ENCODE measurements at regions not wholly inside any gene's neighbourhood (a gene's known extent, or its start where the extent isn't known, plus 50 kb on each side); places are given as distances from the start of the nearest gene placed in this dataset.

GRCh38 chr3:80472961-80473360, 705.2 kb upstream of the ROBO1 start:
- Mint-ChIP-seq H3K27me3 (no peaks in the 10 kb centered on the region), H3K4me3 (no peak overlapping the region), H3K36me3 (ENCODE audit: insufficient read depth) (no peaks in the 10 kb centered on the region), H3K27ac (ENCODE audit: low read depth) (no peak overlapping the region), H3K9me3 (peaks cover 9% of the 10 kb centered on the region), H3K4me1 (no peaks in the 10 kb centered on the region)
- ATAC-seq (replicated peaks; ENCODE audit: extremely low read depth, poor library complexity, severe bottlenecking) (no peak), DNase-seq (ENCODE audit: low spot score in 2 of 2) (no peak)

- no peaks in the 10 kb centered on the region for H3K4me1 Mint-ChIP-seq
- peaks cover 11% of the 10 kb centered on the region for H3K9me3 Mint-ChIP-seq
- no peaks in the 10 kb centered on the region for H3K27me3 Mint-ChIP-seq
- ATAC-seq (replicated peaks; ENCODE audit: extremely low read depth, poor library complexity, severe bottlenecking), result no peak
- DNase-seq (ENCODE audit: low spot score in 2 of 2), result no peak
- H3K27ac Mint-ChIP-seq (ENCODE audit: low read depth), result no peak overlapping the region
- H3K36me3 Mint-ChIP-seq (ENCODE audit: insufficient read depth), result no peaks in the 10 kb centered on the region
- no peak overlapping the region for H3K4me3 Mint-ChIP-seq
Observed at GRCh38 chr3:80472459-80472858, 704.7 kb upstream of the ROBO1 start.

GRCh38 chr3:80470433-80470832, 702.6 kb upstream of the ROBO1 start:
- H3K4me1 Mint-ChIP-seq, result no peaks in the 10 kb centered on the region
- H3K36me3 Mint-ChIP-seq (ENCODE audit: insufficient read depth), result no peaks in the 10 kb centered on the region
- H3K27me3 Mint-ChIP-seq, result no peaks in the 10 kb centered on the region
- ATAC-seq (replicated peaks; ENCODE audit: extremely low read depth, poor library complexity, severe bottlenecking) (no peak), DNase-seq (ENCODE audit: low spot score in 2 of 2) (no peak)
- H3K9me3 Mint-ChIP-seq, result peaks cover 24% of the 10 kb centered on the region
- no peak overlapping the region for H3K4me3 Mint-ChIP-seq
- H3K27ac Mint-ChIP-seq (ENCODE audit: low read depth), result no peak overlapping the region

GRCh38 chr3:80465746-80466145, 697.9 kb upstream of the ROBO1 start:
- Mint-ChIP-seq H3K36me3 (ENCODE audit: insufficient read depth) (no peaks in the 10 kb centered on the region), H3K4me3 (no peak overlapping the region), H3K9me3 (peaks cover 26% of the 10 kb centered on the region), H3K4me1 (no peaks in the 10 kb centered on the region), H3K27me3 (no peaks in the 10 kb centered on the region), H3K27ac (ENCODE audit: low read depth) (no peak overlapping the region)
- ATAC-seq (replicated peaks; ENCODE audit: extremely low read depth, poor library complexity, severe bottlenecking) (no peak), DNase-seq (ENCODE audit: low spot score in 2 of 2) (no peak)

- H3K9me3 Mint-ChIP-seq, result no peaks in the 10 kb centered on the region
- H3K27ac Mint-ChIP-seq (ENCODE audit: low read depth), result no peak overlapping the region
- H3K4me1 Mint-ChIP-seq, result no peaks in the 10 kb centered on the region
- ATAC-seq (replicated peaks; ENCODE audit: extremely low read depth, poor library complexity, severe bottlenecking), result no peak
- H3K4me3 Mint-ChIP-seq, result no peak overlapping the region
- no peaks in the 10 kb centered on the region for H3K36me3 Mint-ChIP-seq (ENCODE audit: insufficient read depth)
- no peak for DNase-seq (ENCODE audit: low spot score in 2 of 2)
- H3K27me3 Mint-ChIP-seq, result no peaks in the 10 kb centered on the region
Observed at GRCh38 chr3:80451393-80451792, 683.6 kb upstream of the ROBO1 start.

- ATAC-seq (replicated peaks; ENCODE audit: extremely low read depth, poor library complexity, severe bottlenecking) (no peak), DNase-seq (ENCODE audit: low spot score in 2 of 2) (no peak)
- no peak overlapping the region for H3K4me3 Mint-ChIP-seq
- no peaks in the 10 kb centered on the region for H3K9me3 Mint-ChIP-seq
- H3K27ac Mint-ChIP-seq (ENCODE audit: low read depth), result no peak overlapping the region
- H3K27me3 Mint-ChIP-seq, result no peaks in the 10 kb centered on the region
- no peaks in the 10 kb centered on the region for H3K36me3 Mint-ChIP-seq (ENCODE audit: insufficient read depth)
- H3K4me1 Mint-ChIP-seq, result no peaks in the 10 kb centered on the region
Observed at GRCh38 chr3:80445641-80446040, 677.8 kb upstream of the ROBO1 start.

- Mint-ChIP-seq H3K4me3 (no peak overlapping the region), H3K4me1 (no peaks in the 10 kb centered on the region), H3K27me3 (no peaks in the 10 kb centered on the region), H3K27ac (ENCODE audit: low read depth) (no peak overlapping the region), H3K36me3 (ENCODE audit: insufficient read depth) (no peaks in the 10 kb centered on the region), H3K9me3 (no peaks in the 10 kb centered on the region)
- no peak for ATAC-seq (replicated peaks; ENCODE audit: extremely low read depth, poor library complexity, severe bottlenecking)
- DNase-seq (ENCODE audit: low spot score in 2 of 2), result no peak
Observed at GRCh38 chr3:80445053-80445452, 677.3 kb upstream of the ROBO1 start.

GRCh38 chr3:80439490-80439889, 671.7 kb upstream of the ROBO1 start:
- Mint-ChIP-seq H3K4me3 (no peak overlapping the region), H3K27me3 (no peaks in the 10 kb centered on the region), H3K27ac (ENCODE audit: low read depth) (no peak overlapping the region), H3K9me3 (no peaks in the 10 kb centered on the region), H3K4me1 (no peaks in the 10 kb centered on the region), H3K36me3 (ENCODE audit: insufficient read depth) (no peaks in the 10 kb centered on the region)
- no peak for ATAC-seq (replicated peaks; ENCODE audit: extremely low read depth, poor library complexity, severe bottlenecking)
- no peak for DNase-seq (ENCODE audit: low spot score in 2 of 2)

- Mint-ChIP-seq H3K27me3 (no peaks in the 10 kb centered on the region), H3K27ac (ENCODE audit: low read depth) (no peak overlapping the region), H3K4me1 (no peaks in the 10 kb centered on the region), H3K36me3 (ENCODE audit: insufficient read depth) (no peaks in the 10 kb centered on the region), H3K9me3 (peaks cover 13% of the 10 kb centered on the region), H3K4me3 (no peak overlapping the region)
- no peak for ATAC-seq (replicated peaks; ENCODE audit: extremely low read depth, poor library complexity, severe bottlenecking)
- DNase-seq (ENCODE audit: low spot score in 2 of 2), result no peak
Observed at GRCh38 chr3:80434366-80434765, 666.6 kb upstream of the ROBO1 start.

- ATAC-seq (replicated peaks; ENCODE audit: extremely low read depth, poor library complexity, severe bottlenecking) (no peak), DNase-seq (ENCODE audit: low spot score in 2 of 2) (no peak)
- Mint-ChIP-seq H3K9me3 (peaks cover 40% of the 10 kb centered on the region), H3K36me3 (ENCODE audit: insufficient read depth) (no peaks in the 10 kb centered on the region), H3K27ac (ENCODE audit: low read depth) (no peak overlapping the region), H3K4me1 (no peaks in the 10 kb centered on the region), H3K27me3 (no peaks in the 10 kb centered on the region), H3K4me3 (no peak overlapping the region)
Observed at GRCh38 chr3:80424951-80425350, 657.2 kb upstream of the ROBO1 start.

GRCh38 chr3:80408030-80408721, 640.4 kb upstream of the ROBO1 start:
- H3K27me3 Mint-ChIP-seq, result no peaks in the 10 kb centered on the region
- H3K4me1 Mint-ChIP-seq, result no peaks in the 10 kb centered on the region
- H3K36me3 Mint-ChIP-seq (ENCODE audit: insufficient read depth), result no peaks in the 10 kb centered on the region
- no peak overlapping the region for H3K27ac Mint-ChIP-seq (ENCODE audit: low read depth)
- peaks cover 18% of the 10 kb centered on the region for H3K9me3 Mint-ChIP-seq
- no peak overlapping the region for H3K4me3 Mint-ChIP-seq
- no peak for ATAC-seq (replicated peaks; ENCODE audit: extremely low read depth, poor library complexity, severe bottlenecking)
- DNase-seq (ENCODE audit: low spot score in 2 of 2), result no peak

GRCh38 chr3:80405618-80406017, 637.8 kb upstream of the ROBO1 start:
- ATAC-seq (replicated peaks; ENCODE audit: extremely low read depth, poor library complexity, severe bottlenecking) (no peak), DNase-seq (ENCODE audit: low spot score in 2 of 2) (no peak)
- H3K27me3 Mint-ChIP-seq, result no peaks in the 10 kb centered on the region
- no peaks in the 10 kb centered on the region for H3K36me3 Mint-ChIP-seq (ENCODE audit: insufficient read depth)
- H3K27ac Mint-ChIP-seq (ENCODE audit: low read depth), result no peak overlapping the region
- no peaks in the 10 kb centered on the region for H3K4me1 Mint-ChIP-seq
- peaks cover 11% of the 10 kb centered on the region for H3K9me3 Mint-ChIP-seq
- H3K4me3 Mint-ChIP-seq, result no peak overlapping the region

GRCh38 chr3:80395023-80395422, 627.2 kb upstream of the ROBO1 start:
- DNase-seq (ENCODE audit: low spot score in 2 of 2), result no peak
- ATAC-seq (replicated peaks; ENCODE audit: extremely low read depth, poor library complexity, severe bottlenecking), result no peak
- Mint-ChIP-seq H3K27ac (ENCODE audit: low read depth) (no peak overlapping the region), H3K36me3 (ENCODE audit: insufficient read depth) (no peaks in the 10 kb centered on the region), H3K4me1 (no peaks in the 10 kb centered on the region), H3K4me3 (no peak overlapping the region), H3K9me3 (peaks cover 7% of the 10 kb centered on the region), H3K27me3 (no peaks in the 10 kb centered on the region)

GRCh38 chr3:80391573-80391972, 623.8 kb upstream of the ROBO1 start:
- H3K27me3 Mint-ChIP-seq, result no peaks in the 10 kb centered on the region

More at GRCh38 chr3:80391573-80391972, 623.8 kb upstream of the ROBO1 start:
- H3K4me3 Mint-ChIP-seq, result no peak overlapping the region
- no peaks in the 10 kb centered on the region for H3K4me1 Mint-ChIP-seq
- H3K9me3 Mint-ChIP-seq, result peaks cover 7% of the 10 kb centered on the region
- H3K27ac Mint-ChIP-seq (ENCODE audit: low read depth), result no peak overlapping the region
- DNase-seq (ENCODE audit: low spot score in 2 of 2) (no peak), ATAC-seq (replicated peaks; ENCODE audit: extremely low read depth, poor library complexity, severe bottlenecking) (no peak)
- no peaks in the 10 kb centered on the region for H3K36me3 Mint-ChIP-seq (ENCODE audit: insufficient read depth)

Data from central memory CD8-positive, alpha-beta T cell (primary cell).